HUES48 (cell line): ENCODE measurements at regions not wholly inside any gene's neighbourhood (a gene's known extent, or its start where the extent isn't known, plus 50 kb on each side); places are given as distances from the start of the nearest gene placed in this dataset.
A peak's percentile ranks its signal among the peaks of the same experiment; 100 is the strongest.
"Not testable (repeated sequence)": the region's sequence is repeated elsewhere in the genome, so short reads cannot be mapped to it uniquely, and the experiment has no call there.

ENCODE experiments used
- H3K27ac ChIP-seq: one replicate; pipeline ENCODE4 v1.7.0; 2013; ENCODE audit warnings: low read depth, low read length, inconsistent platforms
- H3K27me3 ChIP-seq: 2 replicates; pipeline ENCODE4 v1.6.1; 2013; ENCODE audit warnings: mild to moderate bottlenecking, low read length; ENCODE audit not compliant: control insufficient read depth, insufficient read depth
- H3K36me3 ChIP-seq: 2 replicates; pipeline ENCODE4 v1.6.1; 2013; ENCODE audit warnings: low read length; ENCODE audit not compliant: control insufficient read depth, insufficient read depth
- H3K4me1 ChIP-seq: 2 replicates; pipeline ENCODE4 v1.6.1; 2013; ENCODE audit warnings: mild to moderate bottlenecking, low read length; ENCODE audit not compliant: control insufficient read depth, insufficient read depth
- H3K4me3 ChIP-seq: 2 replicates; pipeline ENCODE4 v1.5.1; 2013; ENCODE audit warnings: mild to moderate bottlenecking, low read depth, low read length
- H3K9ac ChIP-seq: 2 replicates; pipeline ENCODE4 v1.6.1; 2013; ENCODE audit warnings: mild to moderate bottlenecking, low read depth, low read length, moderate library complexity
- H3K9me3 ChIP-seq: 2 replicates; pipeline ENCODE4 v1.6.1; 2013; ENCODE audit warnings: low read length; ENCODE audit not compliant: control insufficient read depth, insufficient read depth

DNA sequence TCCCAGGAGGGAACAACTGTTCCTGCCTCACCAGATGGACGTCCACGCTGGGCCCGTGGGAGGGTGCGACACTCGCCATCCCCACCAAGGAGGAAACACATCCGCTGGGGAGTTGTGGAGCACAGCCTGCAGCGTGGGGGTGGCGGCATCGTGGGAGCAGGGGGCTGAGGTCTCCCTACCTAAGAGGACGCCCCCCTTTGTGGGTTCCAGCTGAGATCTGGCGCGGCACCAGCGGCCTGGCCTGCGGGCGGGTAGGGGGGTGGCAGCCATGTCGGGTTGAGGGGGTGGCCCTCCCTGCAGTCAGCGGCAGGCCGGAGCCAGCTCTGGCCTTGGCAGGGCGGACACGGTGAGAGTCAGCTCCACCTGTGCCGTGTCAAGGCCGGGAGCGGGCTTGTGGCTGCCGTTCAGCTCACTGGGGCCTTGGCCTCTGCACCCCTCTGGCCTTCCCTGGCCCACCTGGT, 116.7 kb upstream of the CIBAR2 start:
- Histone ChIP-seq H3K9ac (no peak overlapping the region), H3K4me1 (peaks cover 11% of the 10 kb centered on the region), H3K36me3 (no peaks in the 10 kb centered on the region), H3K27ac (no peak overlapping the region), H3K27me3 (no peaks in the 10 kb centered on the region), H3K9me3 (no peaks in the 10 kb centered on the region), H3K4me3 (no peak overlapping the region)

DNA sequence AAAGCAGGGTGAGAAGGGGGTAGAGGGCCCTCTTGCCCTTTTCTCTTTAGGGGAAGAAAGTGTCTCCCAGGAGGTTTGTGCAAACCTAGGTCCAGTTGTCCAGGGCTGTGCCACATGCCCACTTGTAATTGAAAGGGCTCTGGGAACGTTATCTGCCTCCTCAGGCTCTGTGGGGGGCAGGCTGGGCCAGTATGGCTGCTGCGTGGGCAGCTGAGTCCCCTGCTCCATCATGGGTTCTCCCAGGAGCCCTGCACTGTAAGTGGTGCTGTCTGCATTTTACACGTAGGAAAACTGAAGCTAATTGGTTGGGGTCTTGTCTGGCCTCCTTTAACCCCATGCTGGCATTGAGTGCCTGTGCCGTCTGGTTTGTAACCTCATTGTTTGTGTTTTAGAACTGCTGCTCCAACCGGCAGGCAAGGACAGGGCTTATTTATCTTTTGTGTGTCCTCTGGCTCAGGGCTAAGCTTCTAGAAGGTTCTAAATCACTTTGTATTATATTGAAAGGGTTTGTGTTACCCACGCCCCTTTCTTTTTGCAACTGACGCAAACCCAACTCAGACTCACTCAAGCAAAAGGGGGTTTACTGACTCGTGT, 117.7 kb upstream of the CIBAR2 start:
- no peaks in the 10 kb centered on the region for H3K9me3 ChIP-seq
- no peak overlapping the region for H3K4me3 ChIP-seq
- H3K4me1 ChIP-seq, result peaks cover 16% of the 10 kb centered on the region
- no peak overlapping the region for H3K9ac ChIP-seq
- H3K27me3 ChIP-seq, result no peaks in the 10 kb centered on the region
- H3K27ac ChIP-seq, result no peak overlapping the region
- H3K36me3 ChIP-seq, result no peaks in the 10 kb centered on the region

DNA sequence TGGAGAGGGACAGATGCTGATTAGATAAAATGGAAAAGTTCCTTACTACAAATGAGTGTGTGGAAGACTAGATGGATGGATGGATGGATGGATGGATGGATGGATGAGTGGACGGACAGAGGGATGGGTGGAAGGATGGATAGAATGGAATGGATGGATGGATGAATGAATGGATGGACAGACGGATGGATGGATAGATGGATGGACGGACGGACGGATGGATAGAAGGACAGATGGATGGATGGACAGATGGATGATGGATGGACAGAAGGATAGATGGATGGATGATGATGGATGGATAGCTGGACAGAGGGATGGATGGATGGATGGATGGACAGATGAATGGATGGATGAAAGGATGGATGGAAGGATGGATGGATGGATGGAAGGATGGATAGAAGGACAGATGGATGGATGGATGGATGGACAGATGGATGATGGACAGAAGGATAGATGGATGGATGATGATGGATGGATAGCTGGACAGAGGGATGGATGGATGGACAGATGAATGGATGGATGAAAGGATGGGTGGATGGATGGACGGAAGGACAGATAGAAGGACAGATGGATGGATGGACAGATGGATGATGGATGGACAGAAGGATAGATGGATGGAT, 118.6 kb upstream of the CIBAR2 start:
- not testable (repeated sequence) for H3K9me3 ChIP-seq, H3K9ac ChIP-seq, H3K27me3 ChIP-seq, H3K27ac ChIP-seq, H3K36me3 ChIP-seq, H3K4me3 ChIP-seq
- H3K4me1 ChIP-seq, result peaks cover 16% of the 10 kb centered on the region

DNA sequence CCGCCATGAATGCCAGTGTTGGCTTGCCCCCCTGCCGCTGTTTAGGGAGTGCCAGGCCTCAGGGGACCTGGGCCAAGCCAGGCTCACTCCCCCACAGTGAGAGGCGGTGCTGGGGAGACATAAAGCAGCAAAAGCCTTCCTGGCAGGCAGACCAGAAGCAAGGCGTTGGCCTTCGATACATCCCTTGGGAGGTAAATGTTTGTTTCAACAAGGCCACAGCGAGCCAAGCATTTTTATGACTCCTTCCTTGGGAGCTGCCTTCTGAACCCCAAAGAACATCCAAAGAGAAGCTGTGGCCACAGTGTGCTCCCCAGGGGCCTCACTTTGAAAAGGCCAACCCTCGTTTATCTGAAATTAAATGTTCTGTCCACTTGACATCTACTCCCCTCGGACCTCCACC, 119.7 kb upstream of the CIBAR2 start:
- Histone ChIP-seq H3K27me3 (no peaks in the 10 kb centered on the region), H3K27ac (no peak overlapping the region), H3K9ac (no peak overlapping the region), H3K36me3 (no peaks in the 10 kb centered on the region), H3K4me1 (peaks cover 21% of the 10 kb centered on the region), H3K4me3 (no peak overlapping the region), H3K9me3 (no peaks in the 10 kb centered on the region)

GRCh38 chr16:85232369-85233142, 120.3 kb upstream of the CIBAR2 start:
- Histone ChIP-seq H3K4me3 (no peak overlapping the region), H3K9me3 (no peaks in the 10 kb centered on the region), H3K4me1 (peaks cover 20% of the 10 kb centered on the region), H3K36me3 (no peaks in the 10 kb centered on the region), H3K27me3 (no peaks in the 10 kb centered on the region), H3K9ac (no peak overlapping the region), H3K27ac (no peak overlapping the region)

GRCh38 chr16:85233516-85233915, 121.2 kb upstream of the CIBAR2 start:
- H3K27me3 ChIP-seq, result no peaks in the 10 kb centered on the region
- no peak overlapping the region for H3K4me3 ChIP-seq
- peaks cover 19% of the 10 kb centered on the region for H3K4me1 ChIP-seq
- H3K27ac ChIP-seq, result no peak overlapping the region
- H3K9me3 ChIP-seq, result no peaks in the 10 kb centered on the region
- no peak overlapping the region for H3K9ac ChIP-seq
- H3K36me3 ChIP-seq, result no peaks in the 10 kb centered on the region

DNA sequence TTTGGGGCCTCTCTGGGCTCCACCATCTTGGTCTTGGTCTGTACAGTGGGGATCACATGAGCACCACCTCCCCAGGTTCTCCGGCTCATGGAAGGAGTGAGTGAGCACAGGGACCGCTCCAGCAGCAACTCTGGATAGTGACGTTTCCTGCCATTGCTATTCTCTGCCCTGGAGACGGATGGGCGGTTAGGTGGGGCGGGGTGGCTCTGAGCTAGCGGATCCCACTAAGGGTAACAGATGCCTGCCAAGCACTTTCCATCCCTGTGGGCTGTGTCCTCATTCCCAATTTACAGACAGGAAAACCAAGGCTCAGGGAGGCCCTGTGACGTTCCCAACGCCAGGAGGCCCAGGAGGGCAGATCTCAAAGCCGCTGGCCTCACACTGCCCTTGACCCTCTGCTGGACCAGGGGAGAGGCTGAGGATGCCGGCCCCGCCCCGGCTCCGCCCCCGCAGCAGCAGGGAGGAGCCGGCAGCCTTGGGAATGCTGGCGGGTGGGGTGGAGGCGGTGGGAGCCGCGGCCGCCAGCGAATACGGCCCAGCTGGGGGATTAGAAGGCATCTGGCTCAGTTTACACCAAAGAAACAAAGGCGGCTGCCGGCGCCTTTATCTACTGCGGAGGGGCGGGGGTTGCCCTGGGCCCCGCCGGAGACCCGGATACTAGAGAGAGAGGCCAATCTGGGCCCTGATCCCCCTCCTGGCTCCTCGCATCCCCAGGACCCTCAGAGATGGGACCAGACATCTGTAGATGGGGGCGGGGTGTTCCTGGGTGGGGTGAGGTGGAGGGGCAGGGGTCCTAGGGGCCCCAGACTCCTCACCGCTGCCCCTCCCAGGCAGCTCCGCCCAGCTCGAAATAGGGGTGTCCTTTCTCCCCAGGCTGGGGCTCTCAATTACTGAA, 122.3 kb upstream of the CIBAR2 start:
- no peak overlapping the region for H3K9ac ChIP-seq
- peaks cover 20% of the 10 kb centered on the region for H3K4me1 ChIP-seq
- H3K4me3 ChIP-seq, result peak overlapping the region; percentile 55
- H3K9me3 ChIP-seq, result no peaks in the 10 kb centered on the region
- H3K27me3 ChIP-seq, result no peaks in the 10 kb centered on the region
- H3K36me3 ChIP-seq, result no peaks in the 10 kb centered on the region
- peak overlapping the region; percentile 92 for H3K27ac ChIP-seq

DNA sequence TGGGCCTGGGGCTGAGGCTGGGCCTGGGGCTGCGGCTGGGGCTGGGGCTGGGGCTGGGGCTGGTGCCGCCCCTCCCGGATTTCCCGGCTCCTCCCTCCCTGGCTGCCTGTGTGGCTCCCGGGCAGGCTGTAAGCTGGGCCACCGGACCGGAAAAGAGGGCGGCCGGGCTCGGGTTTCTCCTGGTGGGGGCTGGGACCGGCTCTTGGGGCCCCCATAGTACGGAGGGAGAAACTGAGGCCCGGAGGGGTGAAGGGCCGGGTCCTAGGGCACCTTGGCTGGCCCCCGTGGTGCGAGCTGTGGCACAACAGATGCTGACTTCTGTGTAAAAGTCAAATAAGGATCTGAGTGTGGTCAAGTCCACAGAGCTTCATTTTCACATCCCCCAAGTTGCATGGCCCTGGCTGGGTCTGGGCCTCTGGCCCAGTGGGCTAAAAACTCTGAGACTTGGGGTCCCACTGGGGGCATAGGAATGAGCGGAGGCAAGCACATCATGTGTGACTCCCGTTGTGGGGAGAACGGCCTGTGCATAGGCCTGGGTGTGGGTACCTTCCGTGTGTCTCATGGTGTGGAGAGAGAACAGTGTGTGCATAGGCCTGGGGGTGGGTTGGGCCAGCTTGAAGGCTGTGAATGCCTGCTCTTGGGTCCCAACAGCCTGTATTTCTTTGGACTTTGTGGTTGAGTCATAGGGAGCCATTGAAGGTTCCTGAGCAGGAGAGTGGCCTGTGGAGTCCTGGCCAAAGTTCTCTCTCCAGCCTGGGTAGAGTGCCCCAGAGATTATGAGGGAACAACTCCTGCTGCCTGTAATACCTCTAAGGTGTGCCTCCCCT, 123.9 kb upstream of the CIBAR2 start:
- Histone ChIP-seq H3K4me3 (peak overlapping the region; percentile 46), H3K27me3 (no peaks in the 10 kb centered on the region), H3K27ac (peak overlapping the region; percentile 92), H3K4me1 (peaks cover 33% of the 10 kb centered on the region), H3K36me3 (no peaks in the 10 kb centered on the region), H3K9ac (no peak overlapping the region; the same call in 1 of the 2 replicates), H3K9me3 (no peaks in the 10 kb centered on the region)

GRCh38 chr16:85236818-85237150, 124.5 kb upstream of the CIBAR2 start:
- Histone ChIP-seq H3K4me3 (no peak overlapping the region), H3K27me3 (no peaks in the 10 kb centered on the region), H3K27ac (no peak overlapping the region), H3K4me1 (peaks cover 39% of the 10 kb centered on the region), H3K36me3 (no peaks in the 10 kb centered on the region), H3K9me3 (no peaks in the 10 kb centered on the region), H3K9ac (no peak overlapping the region)

DNA sequence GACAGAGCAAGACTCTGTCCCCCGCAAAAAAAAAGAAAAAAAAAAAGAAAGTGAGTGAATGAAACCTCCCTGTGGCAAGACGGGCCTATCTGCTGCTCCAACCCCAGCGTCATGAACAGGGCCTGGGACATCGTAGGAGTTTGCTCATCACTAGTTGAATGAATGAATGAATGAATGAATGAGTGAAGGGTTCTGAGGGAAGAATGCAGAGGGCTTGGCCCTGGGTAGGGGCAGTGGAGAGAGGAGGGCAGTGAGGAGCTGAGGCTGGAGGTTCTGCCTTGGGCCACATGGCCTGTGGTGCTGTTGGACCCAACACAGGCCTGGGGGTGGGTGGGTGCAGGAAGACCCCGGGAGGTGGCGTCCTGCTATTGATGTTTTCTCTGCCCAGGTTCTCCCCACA, 125.5 kb upstream of the CIBAR2 start:
- H3K4me3 ChIP-seq, result no peak overlapping the region
- H3K4me1 ChIP-seq, result peaks cover 41% of the 10 kb centered on the region
- no peaks in the 10 kb centered on the region for H3K36me3 ChIP-seq
- no peak overlapping the region for H3K9ac ChIP-seq
- H3K9me3 ChIP-seq, result no peaks in the 10 kb centered on the region
- peak overlapping the region; percentile 55 for H3K27ac ChIP-seq
- no peaks in the 10 kb centered on the region for H3K27me3 ChIP-seq
